HCT116 (cell line): ENCODE measurements at regions not wholly inside any gene's neighbourhood (a gene's known extent, or its start where the extent isn't known, plus 50 kb on each side); places are given as distances from the start of the nearest gene placed in this dataset.

Experiments used
- ATAC-seq: fragments of 200-7000 bp; cut with Tn5 transposase; 2 replicates; pipeline ENCODE4 v1.9.1; 2020; ENCODE audit warnings: mild to moderate bottlenecking, moderate library complexity
- BruUV-seq: library from RNA; stranded (reverse); fragments of 400-500 nt; replicated peaks from 2 replicates; lab custom pipeline; 2021; lab: Mats Ljungman, UMichigan
- CTCF ChIA-PET: fragments of 300-600 bp; sonication (Branson Sonifier 250); formaldehyde crosslinking; loops from one replicate; lab custom pipeline; 2021; ENCODE audit warnings: antibody characterized with exemption; lab: Charles Lee
- POLR2A ChIA-PET: fragments of 300-600, 350-600 bp; sonication (Branson Sonifier 250); formaldehyde crosslinking; loops from one replicate; lab custom pipeline; 2021; ENCODE audit warnings: antibody characterized with exemption; lab: Charles Lee
- RAD21 ChIA-PET, 2 experiments: fragments of 300-600 bp; sonication (Branson Sonifier 250); formaldehyde crosslinking; loops; one replicate each; lab custom pipeline; 2023; ENCODE audit warnings: low total read pairs in 2 of 2; ENCODE audit not compliant: uncharacterized antibody in 2 of 2, unreplicated experiment in 2 of 2, low non-redundant PET in 1 of 2; lab: Charles Lee
- DNase-seq: peaks from one replicate; pipeline ENCODE4 v3.0.0-alpha.2; 2010; ENCODE audit warnings: low read depth, low spot score
- H2AFZ ChIP-seq: fragments of 200-600 bp; shearing (Covaris generic), sonication (generic); 2 replicates; pipeline ENCODE4 v1.6.1; 2017; ENCODE audit warnings: low read depth, mixed run types, mixed read lengths, antibody characterized with exemption, low read length; ENCODE audit not compliant: poor library complexity, severe bottlenecking
- H3K27ac ChIP-seq: 2 replicates; pipeline ENCODE4 v1.5.1; 2012; ENCODE audit warnings: low read depth, low read length
- H3K27me3 ChIP-seq: fragments of 200-600 bp; sonication (generic); 2 replicates; pipeline ENCODE4 v1.6.1; 2016; ENCODE audit warnings: mixed run types, low read length, mixed read lengths; ENCODE audit not compliant: insufficient read depth
- H3K36me3 ChIP-seq, 2 experiments: fragments of 200-500 bp in 1 of 2; fragments of 200-600 bp in 1 of 2; sonication (Bioruptor generic) in 1 of 2; sonication (generic) in 1 of 2; 2 replicates each; pipeline versions ENCODE4 v1.5.1 to v1.6.1; 2014 to 2016; ENCODE audit warnings: low read length in 2 of 2, inconsistent platforms in 1 of 2, mixed read lengths in 1 of 2, mixed run types in 1 of 2; ENCODE audit not compliant: insufficient read depth in 2 of 2, control insufficient read depth in 1 of 2
- H3K4me1 ChIP-seq, 2 experiments: fragments of 200-600 bp in 1 of 2; sonication (generic) in 1 of 2; 2 replicates each; pipeline versions ENCODE4 v1.5.1 to v1.6.1; 2012 to 2017; ENCODE audit warnings: low read length in 2 of 2, inconsistent platforms in 1 of 2, mild to moderate bottlenecking in 1 of 2, mixed read lengths in 1 of 2, mixed run types in 1 of 2, moderate library complexity in 1 of 2; ENCODE audit not compliant: insufficient read depth in 2 of 2, control insufficient read depth in 1 of 2
- H3K4me2 ChIP-seq: fragments of 200-600 bp; sonication (generic); 2 replicates; pipeline ENCODE4 v1.6.1; 2017; ENCODE audit warnings: mixed run types, low read length, mixed read lengths
- H3K4me3 ChIP-seq, 2 experiments: fragments of 200-600 bp in 1 of 2; sonication (generic) in 1 of 2; replicated peaks in 1 of 2; 2 replicates each; pipeline ENCODE4 v1.5.1; 2011 to 2016; ENCODE audit warnings: low read length in 2 of 2, control low read depth in 1 of 2, low read depth in 1 of 2, mild to moderate bottlenecking in 1 of 2, mixed read lengths in 1 of 2, mixed run types in 1 of 2
- H3K79me2 ChIP-seq: fragments of 200-600 bp; sonication (generic); 2 replicates; pipeline ENCODE4 v1.6.1; 2017; ENCODE audit warnings: mild to moderate bottlenecking, mixed run types, low read length, moderate library complexity, mixed read lengths; ENCODE audit not compliant: insufficient read depth
- H3K9ac ChIP-seq: fragments of 200-600 bp; sonication (generic); 2 replicates; pipeline ENCODE4 v1.6.1; 2016; ENCODE audit warnings: low read length, mixed read lengths
- H3K9me2 ChIP-seq: fragments of 200-600 bp; sonication (generic), shearing (Covaris generic); 2 replicates; pipeline ENCODE4 v1.6.1; 2017; ENCODE audit warnings: mixed run types, mild to moderate bottlenecking, moderate library complexity; ENCODE audit not compliant: insufficient read depth
- H3K9me3 ChIP-seq, 2 experiments: fragments of 200-500 bp in 1 of 2; fragments of 200-600 bp in 1 of 2; sonication (Bioruptor generic) in 1 of 2; sonication (generic) in 1 of 2; 2 replicates each; pipeline ENCODE4 v1.6.1; 2014 to 2017; ENCODE audit warnings: low read length in 2 of 2, mixed read lengths in 2 of 2, inconsistent platforms in 1 of 2, low read depth in 1 of 2, mild to moderate bottlenecking in 1 of 2, mixed run types in 1 of 2, moderate library complexity in 1 of 2; ENCODE audit not compliant: control insufficient read depth in 1 of 2, insufficient read depth in 1 of 2
- H4K20me1 ChIP-seq: fragments of 200-600 bp; sonication (generic), shearing (Covaris generic); 2 replicates; pipeline ENCODE4 v1.6.1; 2017; ENCODE audit warnings: mixed run types, mild to moderate bottlenecking, moderate library complexity; ENCODE audit not compliant: insufficient read depth
- ATF3 ChIP-seq: IDR thresholded peaks from 2 replicates; pipeline ENCODE4 v1.6.1; 2012
- CEBPB ChIP-seq: IDR thresholded peaks from 2 replicates; pipeline ENCODE4 v1.6.1; 2012; ENCODE audit warnings: low read depth
- CTCF ChIP-seq, 3 experiments: fragments of 200-600 bp in 1 of 3; sonication (generic) in 1 of 3; IDR thresholded peaks in 2 of 3; conservative IDR thresholded peaks in 1 of 3; 2 replicates each; pipeline ENCODE4 v1.5.1; 2012 to 2017; ENCODE audit warnings: low read depth in 2 of 3, low read length in 2 of 3, antibody characterized with exemption in 1 of 3, borderline replicate concordance in 1 of 3, control low read depth in 1 of 3, mild to moderate bottlenecking in 1 of 3, mixed read lengths in 1 of 3, mixed run types in 1 of 3, moderate library complexity in 1 of 3; ENCODE audit not compliant: insufficient read depth in 1 of 3
- EGR1 ChIP-seq: IDR thresholded peaks from 2 replicates; pipeline ENCODE4 v1.6.1; 2012; ENCODE audit warnings: low read depth
- ELF1 ChIP-seq: IDR thresholded peaks from 2 replicates; pipeline ENCODE4 v1.6.1; 2012; ENCODE audit warnings: low read depth, borderline replicate concordance
- EZH2phosphoT487 ChIP-seq: fragments of 200-600 bp; IDR thresholded peaks from 2 replicates; pipeline ENCODE4 v1.6.1; 2018; ENCODE audit warnings: antibody characterized with exemption, borderline replicate concordance
- FOSL1 ChIP-seq: IDR thresholded peaks from 2 replicates; pipeline ENCODE4 v1.6.1; 2012; ENCODE audit warnings: low read depth
- JUND ChIP-seq: IDR thresholded peaks from 2 replicates; pipeline ENCODE4 v1.6.1; 2012
- MAX ChIP-seq: IDR thresholded peaks from 2 replicates; pipeline ENCODE4 v1.6.1; 2012
- POLR2A ChIP-seq: IDR thresholded peaks from 2 replicates; pipeline ENCODE4 v1.7.0; 2011; ENCODE audit warnings: borderline replicate concordance; ENCODE audit not compliant: insufficient read depth, insufficient read length; ENCODE audit errors: extremely low read depth
- POLR2AphosphoS5 ChIP-seq: IDR thresholded peaks from 2 replicates; pipeline ENCODE4 v1.6.1; 2011; ENCODE audit warnings: mild to moderate bottlenecking, low read depth, low read length, moderate library complexity
- RAD21 ChIP-seq: IDR thresholded peaks from 2 replicates; pipeline ENCODE4 v1.6.1; 2012; ENCODE audit warnings: low read depth, mild to moderate bottlenecking
- SIN3A ChIP-seq: IDR thresholded peaks from 2 replicates; pipeline ENCODE4 v1.6.1; 2012; ENCODE audit warnings: low read depth
- SP1 ChIP-seq: IDR thresholded peaks from 2 replicates; pipeline ENCODE4 v1.6.1; 2012; ENCODE audit warnings: low read depth
- SRF ChIP-seq: IDR thresholded peaks from 2 replicates; pipeline ENCODE4 v1.6.1; 2012; ENCODE audit warnings: low read depth
- ZBTB33 ChIP-seq: IDR thresholded peaks from 2 replicates; pipeline ENCODE4 v1.6.1; 2011; ENCODE audit warnings: mild to moderate bottlenecking, low read length, moderate library complexity; ENCODE audit not compliant: insufficient replicate concordance; ENCODE audit errors: extremely low read depth
- ZFX ChIP-seq: fragments of 450-650 bp; IDR thresholded peaks from 2 replicates; pipeline ENCODE4 v1.6.1; 2017
- ZNF274 ChIP-seq: fragments of 200-500 bp; sonication (Bioruptor generic); IDR thresholded peaks from 2 replicates; pipeline ENCODE4 v1.6.1; 2014; ENCODE audit warnings: mild to moderate bottlenecking, low read depth, low read length, inconsistent platforms
- intact Hi-C: fragments of 100-400 bp; cut with micrococcal nuclease; formaldehyde crosslinking; loops from 2 replicates; pipeline ENCODE4 v1.10.0; 2022

- ChIA-PET RAD21 (no interaction called here), POLR2A (no interaction called here), CTCF (no interaction called here)
- H3K27ac ChIP-seq: no peak overlapping the region
- ATAC-seq (no peak), DNase-seq (no peak)
- no peaks in the 10 kb centered on the region for H3K27me3 ChIP-seq
- no peaks in the 10 kb centered on the region for H3K9me2 ChIP-seq
- H2AFZ ChIP-seq: peak overlapping the region; percentile 77
- no peaks in the 10 kb centered on the region for H4K20me1 ChIP-seq
- H3K79me2 ChIP-seq: no peaks in the 10 kb centered on the region
- H3K9me3 ChIP-seq: no peaks in the 10 kb centered on the region
- no peak overlapping the region for H3K9ac ChIP-seq
- intact Hi-C loops: no loop called here
- no peak for TF ChIP-seq POLR2AphosphoS5
- no peak for TF ChIP-seq SP1
- TF ChIP-seq EGR1: no peak
- no peak for TF ChIP-seq FOSL1
- TF ChIP-seq CTCF (IDR thresholded peaks at IDR 0.05 in 2 of 3, conservative IDR thresholded peaks at IDR 0.05 in 1 of 3; ENCODE audit: borderline replicate concordance in 1 of 3, insufficient read depth in 1 of 3, low read depth in 2 of 3, low read length in 2 of 3): no peak
- TF ChIP-seq ELF1: no peak
- TF ChIP-seq ZBTB33: no peak
- TF ChIP-seq RAD21: no peak
- TF ChIP-seq SRF: no peak
- no peak for TF ChIP-seq JUND
- no peak for TF ChIP-seq MAX
- TF ChIP-seq ZFX: no peak
- TF ChIP-seq CEBPB: no peak
- no peak for TF ChIP-seq ATF3
- no peak for TF ChIP-seq ZNF274
- no peak for TF ChIP-seq POLR2A
- TF ChIP-seq EZH2phosphoT487: no peak
- no peak for TF ChIP-seq SIN3A
- no peak overlapping the region for H3K4me2 ChIP-seq
- no TSS peak for BruUV-seq
- H3K4me1 ChIP-seq: peaks cover 10 to 16% of the 10 kb centered on the region in 2 experiments
- no peaks in the 10 kb centered on the region for H3K36me3 ChIP-seq
- H3K4me3 ChIP-seq: no peak overlapping the region
Measured at GRCh38 chr17:31788956-31789355, 70.1 kb downstream of the COPRS start.
